ENCODE measurements at regions not wholly inside any gene's neighbourhood (a gene's known extent, or its start where the extent isn't known, plus 50 kb on each side); places are given as distances from the start of the nearest gene placed in this dataset.

DNA sequence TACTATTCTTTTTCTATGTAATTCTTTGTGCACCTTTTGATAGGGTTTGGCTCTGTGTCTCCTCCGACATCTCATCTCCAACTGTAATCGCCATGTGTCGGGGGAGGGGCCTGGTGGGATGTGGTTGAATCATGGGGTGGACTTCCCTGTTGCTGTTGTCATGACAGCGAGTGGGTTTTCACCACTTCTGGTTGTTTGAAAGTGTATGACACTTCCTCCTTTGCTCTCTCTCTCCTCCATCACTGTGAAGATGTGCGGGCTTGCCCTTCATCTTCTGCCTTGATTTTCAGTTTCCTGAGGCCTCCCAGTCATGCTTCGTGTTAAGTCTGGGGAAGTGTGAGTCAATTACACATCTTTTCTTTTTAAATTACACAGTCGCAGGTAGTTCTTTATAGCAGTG, 225.8 kb upstream of the DPPA4 start:
- H3K36me3 ChIP-seq: no peaks in the 10 kb centered on the region
- H3K9me3 ChIP-seq (replicated peaks): peaks cover 33% of the 10 kb centered on the region
- H3K4me3 ChIP-seq: no peak overlapping the region
- DNase-seq: no peak
- TF ChIP-seq CTCF (IDR thresholded peaks at IDR 0.05; ENCODE audit: borderline replicate concordance): no peak
- no peaks in the 10 kb centered on the region for H3K4me1 ChIP-seq
- H3K27ac ChIP-seq (replicated peaks): no peak overlapping the region
- no peaks in the 10 kb centered on the region for H3K27me3 ChIP-seq (ENCODE audit: low read depth)
- intact Hi-C loops (cut with micrococcal nuclease): no loop called here

- intact Hi-C loops (cut with micrococcal nuclease): no loop called here
- Histone ChIP-seq H3K36me3 (no peaks in the 10 kb centered on the region), H3K27ac (replicated peaks) (no peak overlapping the region), H3K4me3 (no peak overlapping the region), H3K4me1 (no peaks in the 10 kb centered on the region), H3K27me3 (ENCODE audit: low read depth) (no peaks in the 10 kb centered on the region), H3K9me3 (replicated peaks) (peaks cover 1% of the 10 kb centered on the region)
- TF ChIP-seq CTCF (IDR thresholded peaks at IDR 0.05; ENCODE audit: borderline replicate concordance): no peak
- no peak for DNase-seq
These were observed 231.9 kb upstream of the DPPA4 start for GRCh38 chr3:109569135-109569846.

DNA sequence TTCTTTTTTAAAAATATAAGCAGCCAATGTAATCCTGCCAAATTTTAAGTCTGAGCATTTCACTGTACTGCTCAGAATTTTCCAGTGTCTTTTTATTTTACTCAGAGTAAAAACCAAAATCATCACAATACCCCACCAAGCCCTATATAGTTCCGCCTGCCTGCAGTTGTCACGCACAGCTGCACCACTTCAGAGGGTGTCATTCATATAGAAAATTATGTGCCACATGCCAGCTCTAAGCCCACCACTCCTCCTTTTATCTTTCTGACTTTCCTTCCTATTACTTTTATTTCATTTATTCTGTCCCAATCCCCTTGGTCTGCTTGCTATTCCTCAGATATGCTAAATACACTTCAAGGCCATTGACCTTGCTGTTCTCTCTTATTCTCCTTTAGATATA, 233.1 kb upstream of the DPPA4 start:
- TF ChIP-seq CTCF (IDR thresholded peaks at IDR 0.05; ENCODE audit: borderline replicate concordance): no peak
- intact Hi-C loops (cut with micrococcal nuclease): no loop called here

DNA sequence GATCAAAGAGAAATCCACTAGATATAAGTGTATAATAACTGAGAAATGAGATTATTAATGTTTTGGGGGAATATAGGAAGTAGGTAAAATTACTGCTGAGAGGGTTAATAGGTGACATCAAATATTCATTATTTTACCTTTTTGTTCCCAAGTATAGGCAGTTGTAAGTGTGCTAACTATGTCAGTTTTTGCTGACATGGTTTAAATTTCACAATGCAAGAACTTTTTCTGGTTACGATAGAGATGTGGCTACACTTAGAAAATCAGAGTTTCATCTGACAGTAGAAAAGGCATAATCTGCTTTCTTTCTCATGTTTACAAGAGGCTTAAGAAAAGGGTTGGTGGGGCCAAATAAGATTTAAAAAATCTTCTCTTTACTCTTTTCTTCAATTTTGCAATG, 235.0 kb upstream of the DPPA4 start:
- intact Hi-C loops (cut with micrococcal nuclease): no loop called here
- H3K4me3 ChIP-seq: no peak overlapping the region
- H3K9me3 ChIP-seq (replicated peaks): peaks cover 11% of the 10 kb centered on the region
- no peaks in the 10 kb centered on the region for H3K36me3 ChIP-seq
- no peak overlapping the region for H3K27ac ChIP-seq (replicated peaks)
- no peaks in the 10 kb centered on the region for H3K4me1 ChIP-seq
- TF ChIP-seq CTCF (IDR thresholded peaks at IDR 0.05; ENCODE audit: borderline replicate concordance): no peak
- no peaks in the 10 kb centered on the region for H3K27me3 ChIP-seq (ENCODE audit: low read depth)
- no peak for DNase-seq

More for the DNA sequence above, 233.1 kb upstream of the DPPA4 start:
- no peak for DNase-seq
- no peaks in the 10 kb centered on the region for H3K27me3 ChIP-seq (ENCODE audit: low read depth)
- H3K27ac ChIP-seq (replicated peaks): no peak overlapping the region
- peaks cover 4% of the 10 kb centered on the region for H3K9me3 ChIP-seq (replicated peaks)
- no peaks in the 10 kb centered on the region for H3K4me1 ChIP-seq
- H3K4me3 ChIP-seq: no peak overlapping the region
- H3K36me3 ChIP-seq: no peaks in the 10 kb centered on the region

DNA sequence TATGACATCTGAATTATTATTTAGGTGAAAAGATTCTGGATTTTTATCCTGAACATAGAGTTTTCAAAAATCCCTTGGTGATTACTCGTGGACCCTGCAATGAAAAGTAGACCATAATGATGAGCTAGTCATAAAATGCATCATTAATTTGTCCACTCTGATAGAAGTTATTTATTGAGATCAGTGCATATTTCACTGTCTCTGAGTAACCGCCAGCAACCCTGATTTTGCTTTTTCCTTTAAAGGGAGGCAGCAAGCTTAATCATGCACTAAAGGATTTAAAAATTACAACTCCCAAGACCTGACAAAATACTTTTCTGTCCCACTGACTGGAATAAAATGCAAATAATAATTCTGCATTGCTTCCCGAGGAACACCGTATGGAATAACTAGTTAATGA, 259.6 kb upstream of the DPPA4 start:
- no peaks in the 10 kb centered on the region for H3K27me3 ChIP-seq (ENCODE audit: low read depth)
- no peak for DNase-seq
- H3K4me3 ChIP-seq: no peak overlapping the region
- no peak for TF ChIP-seq CTCF (IDR thresholded peaks at IDR 0.05; ENCODE audit: borderline replicate concordance)
- H3K36me3 ChIP-seq: no peaks in the 10 kb centered on the region
- intact Hi-C loops (cut with micrococcal nuclease): no loop called here
- H3K27ac ChIP-seq (replicated peaks): no peak overlapping the region
- H3K4me1 ChIP-seq: no peaks in the 10 kb centered on the region
- peaks cover 39% of the 10 kb centered on the region for H3K9me3 ChIP-seq (replicated peaks)
